Testis (tissue), 2 donors: ENCODE measurements at regions not wholly inside any gene's neighbourhood (a gene's known extent, or its start where the extent isn't known, plus 50 kb on each side); places are given as distances from the start of the nearest gene placed in this dataset.

ENCODE experiments used
- POLR2A ChIP-seq: fragments of 450-650 bp; IDR thresholded peaks from one replicate; pipeline ENCODE4 v1.6.1; 2017; ENCODE audit warnings: antibody characterized with exemption, mild to moderate bottlenecking, moderate library complexity
- TF ChIP-seq, protein P1 (sequence below), 3 experiments: fragments of 450-650 bp in 2 of 3; fragments of 200-600 bp in 1 of 3; sonication (generic) in 1 of 3; IDR thresholded peaks; one replicate each; pipeline ENCODE4 v1.5.1; 2016 to 2019; ENCODE audit warnings: antibody characterized with exemption in 3 of 3, mild to moderate bottlenecking in 2 of 3, moderate library complexity in 1 of 3

DNA sequence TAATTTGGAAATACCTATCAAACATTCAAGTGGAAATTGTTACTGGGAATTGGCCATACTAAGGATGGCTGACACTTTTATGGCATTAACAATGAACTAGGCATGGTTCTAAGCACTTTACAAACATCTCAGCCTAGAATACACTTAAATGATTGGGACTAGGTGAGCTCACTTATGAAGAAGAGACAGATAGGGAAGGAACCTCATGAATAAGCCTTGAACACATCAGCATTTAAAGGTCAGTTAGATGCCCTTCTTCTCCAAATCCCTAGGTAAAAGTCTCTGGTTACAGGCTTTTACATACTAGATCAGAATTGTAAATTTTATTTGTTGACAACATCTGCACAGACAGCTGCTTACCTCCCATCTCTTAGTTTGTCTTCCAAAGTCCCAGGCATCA, 488.6 kb downstream of the RMST start:
- TF ChIP-seq, protein P1, sequence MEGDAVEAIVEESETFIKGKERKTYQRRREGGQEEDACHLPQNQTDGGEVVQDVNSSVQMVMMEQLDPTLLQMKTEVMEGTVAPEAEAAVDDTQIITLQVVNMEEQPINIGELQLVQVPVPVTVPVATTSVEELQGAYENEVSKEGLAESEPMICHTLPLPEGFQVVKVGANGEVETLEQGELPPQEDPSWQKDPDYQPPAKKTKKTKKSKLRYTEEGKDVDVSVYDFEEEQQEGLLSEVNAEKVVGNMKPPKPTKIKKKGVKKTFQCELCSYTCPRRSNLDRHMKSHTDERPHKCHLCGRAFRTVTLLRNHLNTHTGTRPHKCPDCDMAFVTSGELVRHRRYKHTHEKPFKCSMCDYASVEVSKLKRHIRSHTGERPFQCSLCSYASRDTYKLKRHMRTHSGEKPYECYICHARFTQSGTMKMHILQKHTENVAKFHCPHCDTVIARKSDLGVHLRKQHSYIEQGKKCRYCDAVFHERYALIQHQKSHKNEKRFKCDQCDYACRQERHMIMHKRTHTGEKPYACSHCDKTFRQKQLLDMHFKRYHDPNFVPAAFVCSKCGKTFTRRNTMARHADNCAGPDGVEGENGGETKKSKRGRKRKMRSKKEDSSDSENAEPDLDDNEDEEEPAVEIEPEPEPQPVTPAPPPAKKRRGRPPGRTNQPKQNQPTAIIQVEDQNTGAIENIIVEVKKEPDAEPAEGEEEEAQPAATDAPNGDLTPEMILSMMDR (IDR thresholded peaks at IDR 0.05): no peak
- no peak for TF ChIP-seq POLR2A
